HEK293T (cell line): ENCODE measurements at regions not wholly inside any gene's neighbourhood (a gene's known extent, or its start where the extent isn't known, plus 50 kb on each side); places are given as distances from the start of the nearest gene placed in this dataset.

Experiments
- CTCF ChIA-PET: fragments of 350-600 bp; formaldehyde crosslinking; extraction: SDS; loops from one replicate; lab custom pipeline; 2021; ENCODE audit warnings: antibody characterized with exemption, inconsistent platforms; lab: Yijun Ruan, JAX
- POLR2A ChIA-PET: fragments of 350-600 bp; formaldehyde crosslinking; extraction: SDS; loops from one replicate; lab custom pipeline; 2020; ENCODE audit warnings: antibody characterized with exemption, inconsistent platforms; lab: Yijun Ruan, JAX
- DNase-seq: peaks from one replicate; pipeline ENCODE4 v3.0.0; 2012; ENCODE audit warnings: mixed read lengths; ENCODE audit errors: extremely low spot score
- ARNT ChIP-seq: fragments of 450-650 bp; IDR thresholded peaks from 2 replicates; pipeline ENCODE4 v1.6.1; 2017; ENCODE audit warnings: mild to moderate bottlenecking
- BHLHE40 ChIP-seq: fragments of 450-650 bp; IDR thresholded peaks from 2 replicates; pipeline ENCODE4 v1.6.1; 2016; ENCODE audit warnings: mild to moderate bottlenecking, moderate library complexity, borderline replicate concordance
- CTBP1 ChIP-seq: fragments of 450-650 bp; IDR thresholded peaks from 2 replicates; pipeline ENCODE4 v1.6.1; 2016; ENCODE audit warnings: borderline replicate concordance
- ELF4 ChIP-seq: fragments of 450-650 bp; IDR thresholded peaks from 2 replicates; pipeline ENCODE4 v1.6.1; 2017; ENCODE audit warnings: antibody characterized with exemption
- FOXA1 ChIP-seq: fragments of 450-650 bp; IDR thresholded peaks from 2 replicates; pipeline ENCODE4 v1.6.1; 2016; ENCODE audit warnings: mild to moderate bottlenecking
- FOXK2 ChIP-seq: fragments of 450-650 bp; IDR thresholded peaks from 2 replicates; pipeline ENCODE4 v1.6.1; 2016; ENCODE audit warnings: mild to moderate bottlenecking
- FOXM1 ChIP-seq: fragments of 450-650 bp; IDR thresholded peaks from 2 replicates; pipeline ENCODE4 v1.6.1; 2017; ENCODE audit warnings: mild to moderate bottlenecking, borderline replicate concordance
- HDGF ChIP-seq: fragments of 450-650 bp; IDR thresholded peaks from 2 replicates; pipeline ENCODE4 v1.6.1; 2017; ENCODE audit warnings: antibody characterized with exemption, borderline replicate concordance
- L3MBTL2 ChIP-seq: fragments of 450-650 bp; conservative IDR thresholded peaks from 2 replicates; pipeline ENCODE4 v1.6.1; 2016; ENCODE audit warnings: mild to moderate bottlenecking
- LEF1 ChIP-seq: fragments of 450-650 bp; IDR thresholded peaks from 2 replicates; pipeline ENCODE4 v1.6.1; 2017; ENCODE audit warnings: mild to moderate bottlenecking, borderline replicate concordance
- NFRKB ChIP-seq: fragments of 450-650 bp; IDR thresholded peaks from 2 replicates; pipeline ENCODE4 v1.6.1; 2016; ENCODE audit warnings: mild to moderate bottlenecking, moderate library complexity
- PKNOX1 ChIP-seq: fragments of 450-650 bp; IDR thresholded peaks from 2 replicates; pipeline ENCODE4 v1.6.1; 2016
- SP1 ChIP-seq: fragments of 450-650 bp; IDR thresholded peaks from 2 replicates; pipeline ENCODE4 v1.6.1; 2017
- SUZ12 ChIP-seq: fragments of 450-650 bp; IDR thresholded peaks from 2 replicates; pipeline ENCODE4 v1.6.1; 2016; ENCODE audit warnings: mild to moderate bottlenecking
- TARDBP ChIP-seq: fragments of 450-650 bp; IDR thresholded peaks from 2 replicates; pipeline ENCODE4 v1.6.1; 2016
- ZNF384 ChIP-seq: fragments of 450-650 bp; IDR thresholded peaks from 2 replicates; pipeline ENCODE4 v1.6.1; 2016

- no peak for DNase-seq
- CTCF ChIA-PET: no interaction called here
- no peak for TF ChIP-seq HDGF
- no peak for TF ChIP-seq ELF4
- no peak for TF ChIP-seq NFRKB
- TF ChIP-seq BHLHE40: no peak
- TF ChIP-seq ZNF384: no peak
- TF ChIP-seq L3MBTL2: no peak
- POLR2A ChIA-PET: no interaction called here
Measured at GRCh38 chr13:88637935-88638334, 966.8 kb downstream of the SLITRK5 start.

- DNase-seq: no peak
- TF ChIP-seq ELF4 (no peak), NFRKB (no peak), FOXM1 (no peak), BHLHE40 (no peak), LEF1 (no peak), L3MBTL2 (no peak), FOXA1 (no peak)
- ChIA-PET POLR2A (no interaction called here), CTCF (interaction anchor here (0.6 kb wide), 1 partner anchor 1249 kb away, joined by 3 read pairs; no protein-coding TSS in a partner anchor)
Measured at GRCh38 chr13:88643233-88643632, 972.1 kb downstream of the SLITRK5 start.

GRCh38 chr13:88648598-88649373 lies 977.6 kb downstream of the SLITRK5 start:
- DNase-seq: no peak
- POLR2A ChIA-PET: no interaction called here
- TF ChIP-seq PKNOX1 (no peak), FOXK2 (no peak), ZNF384 (no peak), LEF1 (no peak), NFRKB (no peak), TARDBP (no peak), ELF4 (no peak), L3MBTL2 (no peak)
- CTCF ChIA-PET: no interaction called here

- POLR2A ChIA-PET: no interaction called here
Measured at GRCh38 chr13:88649855-88650254, 978.7 kb downstream of the SLITRK5 start.

GRCh38 chr13:88651531-88651930 lies 980.4 kb downstream of the SLITRK5 start:
- ChIA-PET CTCF (no interaction called here), POLR2A (no interaction called here)
- no peak for DNase-seq
- no peak for TF ChIP-seq NFRKB
- no peak for TF ChIP-seq SP1
- TF ChIP-seq SUZ12: no peak
- TF ChIP-seq L3MBTL2: no peak
- TF ChIP-seq TARDBP: no peak
- TF ChIP-seq HDGF: no peak
- TF ChIP-seq LEF1: no peak

More at GRCh38 chr13:88649855-88650254, 978.7 kb downstream of the SLITRK5 start:
- DNase-seq: no peak
- no peak for TF ChIP-seq LEF1
- no peak for TF ChIP-seq SUZ12
- no peak for TF ChIP-seq PKNOX1
- CTCF ChIA-PET: no interaction called here

GRCh38 chr13:88656751-88657150 lies 985.6 kb downstream of the SLITRK5 start:
- no peak for DNase-seq
- POLR2A ChIA-PET: no interaction called here
- TF ChIP-seq FOXA1: no peak
- TF ChIP-seq ARNT: no peak
- no peak for TF ChIP-seq SP1
- no peak for TF ChIP-seq BHLHE40
- no peak for TF ChIP-seq FOXM1
- TF ChIP-seq NFRKB: no peak
- TF ChIP-seq HDGF: no peak
- TF ChIP-seq ZNF384: no peak
- TF ChIP-seq ELF4: no peak
- no peak for TF ChIP-seq SUZ12
- no peak for TF ChIP-seq TARDBP
- TF ChIP-seq CTBP1: no peak
- no peak for TF ChIP-seq L3MBTL2
- no peak for TF ChIP-seq FOXK2
- TF ChIP-seq PKNOX1: no peak
- TF ChIP-seq LEF1: no peak
- CTCF ChIA-PET: no interaction called here

- TF ChIP-seq ELF4: no peak
- no peak for TF ChIP-seq HDGF
- TF ChIP-seq FOXA1: no peak
- TF ChIP-seq NFRKB: no peak
- TF ChIP-seq FOXM1: no peak
- no peak for TF ChIP-seq SP1
- TF ChIP-seq CTBP1: no peak
- no peak for TF ChIP-seq BHLHE40
- TF ChIP-seq ZNF384: no peak
- TF ChIP-seq ARNT: no peak
- no peak for TF ChIP-seq PKNOX1
- TF ChIP-seq FOXK2: no peak
- no peak for TF ChIP-seq LEF1
- no peak for TF ChIP-seq TARDBP
- TF ChIP-seq L3MBTL2: no peak
- no peak for TF ChIP-seq SUZ12
- CTCF ChIA-PET: no interaction called here
- POLR2A ChIA-PET: no interaction called here
- no peak for DNase-seq
Measured at GRCh38 chr13:88670509-88670908, 999.3 kb downstream of the SLITRK5 start.
